ENCODE measurements at regions not wholly inside any gene's neighbourhood (a gene's known extent, or its start where the extent isn't known, plus 50 kb on each side); places are given as distances from the start of the nearest gene placed in this dataset.
"Not testable (repeated sequence)": the region's sequence is repeated elsewhere in the genome, so short reads cannot be mapped to it uniquely, and the experiment has no call there.

GRCh38 chr4:3938676-3939075 lies 172.5 kb downstream of the ADRA2C start:
- H3K4me2 ChIP-seq (ENCODE audit: low read depth, low read length, poor library complexity, severe bottlenecking); H3K27me3 ChIP-seq (ENCODE audit: insufficient read depth, low read length, poor library complexity, severe bottlenecking); H3K9ac ChIP-seq (ENCODE audit: low read depth, low read length, poor library complexity, severe bottlenecking): not testable (repeated sequence)

GRCh38 chr4:3939954-3940591 lies 173.9 kb downstream of the ADRA2C start:
- not testable (repeated sequence) for H3K4me2 ChIP-seq (ENCODE audit: low read depth, low read length, poor library complexity, severe bottlenecking); H4K20me1 ChIP-seq (ENCODE audit: insufficient read depth, low read length, poor library complexity, severe bottlenecking); H3K9me3 ChIP-seq (ENCODE audit: insufficient read depth, low read depth, low read length); H3K9me2 ChIP-seq (replicated peaks; ENCODE audit: low read depth, low read length); H3F3A ChIP-seq (ENCODE audit: low read depth); H3K79me2 ChIP-seq (ENCODE audit: insufficient read depth, low read length); H3K4me1 ChIP-seq (ENCODE audit: insufficient read depth, low read length, poor library complexity, severe bottlenecking); H3K9ac ChIP-seq (ENCODE audit: low read depth, low read length, poor library complexity, severe bottlenecking); H3K27me3 ChIP-seq (ENCODE audit: insufficient read depth, low read length, poor library complexity, severe bottlenecking); H3K4me3 ChIP-seq (ENCODE audit: low read length, poor library complexity, severe bottlenecking); H3K36me3 ChIP-seq (ENCODE audit: insufficient read depth, low read length); H2AFZ ChIP-seq (ENCODE audit: low read length)

More at GRCh38 chr4:3938676-3939075, 172.5 kb downstream of the ADRA2C start:
- not testable (repeated sequence) for H4K20me1 ChIP-seq (ENCODE audit: insufficient read depth, low read length, poor library complexity, severe bottlenecking); H3K4me3 ChIP-seq (ENCODE audit: low read length, poor library complexity, severe bottlenecking); H3K79me2 ChIP-seq (ENCODE audit: insufficient read depth, low read length); H3K4me1 ChIP-seq (ENCODE audit: insufficient read depth, low read length, poor library complexity, severe bottlenecking); H3F3A ChIP-seq (ENCODE audit: low read depth); H2AFZ ChIP-seq (ENCODE audit: low read length); H3K36me3 ChIP-seq (ENCODE audit: insufficient read depth, low read length); H3K9me2 ChIP-seq (replicated peaks; ENCODE audit: low read depth, low read length); H3K9me3 ChIP-seq (ENCODE audit: insufficient read depth, low read depth, low read length)

DNA sequence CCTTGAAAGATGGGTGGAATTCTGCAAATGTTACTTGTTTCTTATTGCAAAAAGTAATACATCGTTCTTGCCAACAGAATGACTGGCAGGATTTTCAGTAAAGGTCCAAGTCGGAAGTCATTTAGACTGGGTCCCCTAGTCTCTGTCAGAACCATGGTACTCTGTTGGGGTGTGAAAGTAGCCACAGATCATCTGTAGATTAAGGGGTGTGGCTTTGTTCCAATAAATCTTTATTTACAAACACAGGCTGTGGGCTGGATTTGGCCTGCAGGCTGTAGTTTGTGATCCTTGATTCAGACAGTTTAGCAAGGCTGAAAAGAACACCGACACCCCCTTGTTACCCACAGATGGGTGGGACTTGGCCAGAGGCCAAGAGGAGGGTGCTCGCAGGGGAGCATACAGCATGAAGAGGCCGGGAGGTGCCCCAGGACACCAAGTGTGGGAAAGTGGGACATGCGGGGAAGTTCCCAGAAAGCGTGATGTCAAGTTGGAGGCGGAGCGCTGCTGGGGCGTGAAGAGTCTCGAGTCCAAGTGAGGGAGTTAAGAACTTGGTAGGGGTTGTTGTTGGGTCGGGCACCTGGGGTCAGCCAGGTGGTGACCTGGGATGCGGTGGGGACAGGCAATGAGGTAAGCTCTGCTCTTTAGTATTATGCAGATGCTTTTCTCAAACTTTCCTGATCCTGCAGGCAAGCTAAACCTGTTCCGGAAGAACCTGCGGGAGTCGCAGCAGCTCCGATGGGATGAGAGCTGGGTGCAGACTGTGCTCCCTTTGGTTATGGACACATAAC lies 175.7 kb downstream of the ADRA2C start:
- not testable (repeated sequence) for H2AFZ ChIP-seq (ENCODE audit: low read length); H3K27me3 ChIP-seq (ENCODE audit: insufficient read depth, low read length, poor library complexity, severe bottlenecking); H3K79me2 ChIP-seq (ENCODE audit: insufficient read depth, low read length); H3K9me2 ChIP-seq (replicated peaks; ENCODE audit: low read depth, low read length); H3K4me2 ChIP-seq (ENCODE audit: low read depth, low read length, poor library complexity, severe bottlenecking); H4K20me1 ChIP-seq (ENCODE audit: insufficient read depth, low read length, poor library complexity, severe bottlenecking); H3K4me1 ChIP-seq (ENCODE audit: insufficient read depth, low read length, poor library complexity, severe bottlenecking); H3F3A ChIP-seq (ENCODE audit: low read depth); H3K9me3 ChIP-seq (ENCODE audit: insufficient read depth, low read depth, low read length); H3K36me3 ChIP-seq (ENCODE audit: insufficient read depth, low read length); H3K4me3 ChIP-seq (ENCODE audit: low read length, poor library complexity, severe bottlenecking); H3K9ac ChIP-seq (ENCODE audit: low read depth, low read length, poor library complexity, severe bottlenecking)

GRCh38 chr4:3942569-3942971 lies 176.4 kb downstream of the ADRA2C start:
- not testable (repeated sequence) for H3K4me2 ChIP-seq (ENCODE audit: low read depth, low read length, poor library complexity, severe bottlenecking); H2AFZ ChIP-seq (ENCODE audit: low read length); H3K9me2 ChIP-seq (replicated peaks; ENCODE audit: low read depth, low read length); H3K9me3 ChIP-seq (ENCODE audit: insufficient read depth, low read depth, low read length); H3K27me3 ChIP-seq (ENCODE audit: insufficient read depth, low read length, poor library complexity, severe bottlenecking); H3F3A ChIP-seq (ENCODE audit: low read depth); H3K4me3 ChIP-seq (ENCODE audit: low read length, poor library complexity, severe bottlenecking); H4K20me1 ChIP-seq (ENCODE audit: insufficient read depth, low read length, poor library complexity, severe bottlenecking); H3K9ac ChIP-seq (ENCODE audit: low read depth, low read length, poor library complexity, severe bottlenecking); H3K36me3 ChIP-seq (ENCODE audit: insufficient read depth, low read length); H3K4me1 ChIP-seq (ENCODE audit: insufficient read depth, low read length, poor library complexity, severe bottlenecking); H3K79me2 ChIP-seq (ENCODE audit: insufficient read depth, low read length)
- TF ChIP-seq CTCF (conservative IDR thresholded peaks at IDR 0.05; ENCODE audit: low read length): peak; percentile 54

GRCh38 chr4:3943051-3943450 lies 176.9 kb downstream of the ADRA2C start:
- H3K27me3 ChIP-seq (ENCODE audit: insufficient read depth, low read length, poor library complexity, severe bottlenecking); H3K4me2 ChIP-seq (ENCODE audit: low read depth, low read length, poor library complexity, severe bottlenecking); H2AFZ ChIP-seq (ENCODE audit: low read length); H3K36me3 ChIP-seq (ENCODE audit: insufficient read depth, low read length); H3K4me3 ChIP-seq (ENCODE audit: low read length, poor library complexity, severe bottlenecking); H3K9me3 ChIP-seq (ENCODE audit: insufficient read depth, low read depth, low read length); H3K4me1 ChIP-seq (ENCODE audit: insufficient read depth, low read length, poor library complexity, severe bottlenecking); H4K20me1 ChIP-seq (ENCODE audit: insufficient read depth, low read length, poor library complexity, severe bottlenecking); H3K9me2 ChIP-seq (replicated peaks; ENCODE audit: low read depth, low read length); H3K79me2 ChIP-seq (ENCODE audit: insufficient read depth, low read length); H3F3A ChIP-seq (ENCODE audit: low read depth); H3K9ac ChIP-seq (ENCODE audit: low read depth, low read length, poor library complexity, severe bottlenecking): not testable (repeated sequence)

Data from Loucy (cell line).